Astrocyte (in vitro differentiated cells and primary cell): ENCODE measurements at regions not wholly inside any gene's neighbourhood (a gene's known extent, or its start where the extent isn't known, plus 50 kb on each side); places are given as distances from the start of the nearest gene placed in this dataset.

Source experiments
- EZH2 ChIP-seq: IDR thresholded peaks from 2 replicates; pipeline ENCODE4 v1.6.1; 2012; ENCODE audit warnings: mild to moderate bottlenecking, low read length, inconsistent platforms; ENCODE audit not compliant: insufficient read depth
- TF ChIP-seq, protein P1 (sequence below): IDR thresholded peaks from 2 replicates; pipeline ENCODE4 v1.5.1; 2011; ENCODE audit warnings: low read depth, mild to moderate bottlenecking, inconsistent platforms, low read length, moderate library complexity; ENCODE audit not compliant: insufficient read depth

DNA sequence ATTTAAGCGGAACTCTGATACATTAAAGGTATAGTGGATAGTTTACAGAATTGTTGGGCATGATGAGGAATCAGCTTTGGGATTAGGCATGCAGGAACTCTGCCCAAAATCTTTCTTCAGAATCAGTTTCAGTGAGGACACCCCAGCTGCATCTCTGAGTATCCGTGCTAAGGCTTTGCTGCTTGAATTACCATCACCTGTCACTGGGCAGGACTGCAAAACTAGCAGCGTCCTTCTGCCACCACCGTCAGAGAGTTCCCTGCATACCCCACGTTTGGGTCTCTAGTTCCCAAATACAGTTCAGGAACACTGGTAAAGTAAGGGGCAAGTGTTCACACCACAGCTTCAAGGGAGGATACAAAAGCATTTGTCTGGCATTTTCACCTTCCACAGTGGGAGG lies 164.6 kb upstream of the ARHGEF26 start:
- TF ChIP-seq, protein P1, sequence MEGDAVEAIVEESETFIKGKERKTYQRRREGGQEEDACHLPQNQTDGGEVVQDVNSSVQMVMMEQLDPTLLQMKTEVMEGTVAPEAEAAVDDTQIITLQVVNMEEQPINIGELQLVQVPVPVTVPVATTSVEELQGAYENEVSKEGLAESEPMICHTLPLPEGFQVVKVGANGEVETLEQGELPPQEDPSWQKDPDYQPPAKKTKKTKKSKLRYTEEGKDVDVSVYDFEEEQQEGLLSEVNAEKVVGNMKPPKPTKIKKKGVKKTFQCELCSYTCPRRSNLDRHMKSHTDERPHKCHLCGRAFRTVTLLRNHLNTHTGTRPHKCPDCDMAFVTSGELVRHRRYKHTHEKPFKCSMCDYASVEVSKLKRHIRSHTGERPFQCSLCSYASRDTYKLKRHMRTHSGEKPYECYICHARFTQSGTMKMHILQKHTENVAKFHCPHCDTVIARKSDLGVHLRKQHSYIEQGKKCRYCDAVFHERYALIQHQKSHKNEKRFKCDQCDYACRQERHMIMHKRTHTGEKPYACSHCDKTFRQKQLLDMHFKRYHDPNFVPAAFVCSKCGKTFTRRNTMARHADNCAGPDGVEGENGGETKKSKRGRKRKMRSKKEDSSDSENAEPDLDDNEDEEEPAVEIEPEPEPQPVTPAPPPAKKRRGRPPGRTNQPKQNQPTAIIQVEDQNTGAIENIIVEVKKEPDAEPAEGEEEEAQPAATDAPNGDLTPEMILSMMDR: no peak
- no peak for TF ChIP-seq EZH2
